NK-92 treated with Interleukin-12 subunit alpha and Interleukin-12 subunit beta, amount 100 ng/mL, for 24 hours (cell line): ENCODE measurements at regions not wholly inside any gene's neighbourhood (a gene's known extent, or its start where the extent isn't known, plus 50 kb on each side); places are given as distances from the start of the nearest gene placed in this dataset.
"Not testable (repeated sequence)": the region's sequence is repeated elsewhere in the genome, so short reads cannot be mapped to it uniquely, and the experiment has no call there.

Experiments
- DNase-seq: peaks from one replicate; lab custom pipeline; 2025; lab: John Stamatoyannopoulos, UW

DNA sequence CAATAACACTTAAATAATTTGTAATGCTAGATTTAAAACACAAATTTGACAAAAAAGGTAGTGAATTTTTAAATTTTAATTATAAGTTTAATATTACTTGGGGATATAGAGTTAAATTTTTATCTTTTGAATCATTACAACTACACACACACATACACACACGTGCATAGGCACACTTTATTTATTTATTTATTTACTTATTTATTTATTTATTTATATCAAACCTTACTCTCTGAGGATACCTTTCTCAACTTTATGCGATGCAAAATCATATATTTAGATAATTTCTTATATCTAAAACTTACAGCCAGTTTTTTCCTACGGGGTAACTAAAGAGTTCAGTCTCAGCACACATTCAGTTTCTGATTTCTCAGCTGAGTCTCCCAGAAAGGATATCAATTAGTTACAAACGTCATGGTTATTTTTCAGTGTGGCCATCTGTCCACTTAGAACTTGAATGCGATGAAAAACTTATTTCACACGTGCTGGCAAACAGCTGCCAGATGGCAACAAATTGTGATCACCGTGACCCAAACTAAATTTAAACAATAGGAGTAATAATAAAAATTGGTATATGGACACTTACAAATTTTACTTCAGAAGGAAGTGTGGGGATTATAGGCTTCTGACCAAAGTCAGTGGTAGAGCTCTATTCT is 683.1 kb upstream of the PRR20A start:
- no peak for DNase-seq

DNA sequence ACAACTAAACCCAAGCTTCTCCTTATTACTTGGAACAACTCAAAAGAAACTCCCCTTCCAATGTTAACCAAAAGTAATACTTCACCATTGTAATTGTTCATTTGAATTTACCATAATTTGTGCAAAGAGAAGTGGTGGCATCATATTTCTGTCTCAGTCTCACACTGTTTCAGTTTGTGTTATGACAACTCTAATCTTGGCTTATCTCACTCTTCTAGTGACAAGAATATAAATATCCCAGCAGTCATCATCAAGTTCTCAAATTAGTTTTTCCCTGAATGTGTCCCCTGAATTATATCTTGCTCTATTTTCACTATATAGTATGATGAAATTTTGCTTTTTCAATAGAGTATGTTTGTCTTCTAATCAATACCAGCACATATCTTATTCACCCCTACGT is 681.4 kb upstream of the PRR20A start:
- DNase-seq: no peak

DNA sequence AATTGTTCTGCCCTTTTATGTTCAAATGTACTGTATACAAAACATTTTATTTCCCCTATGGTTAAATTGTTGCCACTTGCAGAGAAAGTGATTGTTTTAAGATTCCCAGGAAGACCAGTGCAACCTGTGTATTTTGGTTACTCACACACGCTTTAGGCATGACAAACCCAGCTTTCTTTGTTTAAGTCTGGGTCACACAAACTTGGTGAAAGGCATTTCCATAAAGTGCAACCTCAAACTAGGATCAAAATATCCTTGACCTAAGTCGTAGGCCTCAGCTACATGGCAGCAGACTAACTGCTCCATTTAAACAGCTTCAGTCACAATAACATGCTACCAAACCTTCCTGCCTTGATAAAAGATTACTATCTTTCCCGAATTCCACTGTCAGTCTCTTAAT is 639.0 kb upstream of the PRR20A start:
- DNase-seq: no peak

DNA sequence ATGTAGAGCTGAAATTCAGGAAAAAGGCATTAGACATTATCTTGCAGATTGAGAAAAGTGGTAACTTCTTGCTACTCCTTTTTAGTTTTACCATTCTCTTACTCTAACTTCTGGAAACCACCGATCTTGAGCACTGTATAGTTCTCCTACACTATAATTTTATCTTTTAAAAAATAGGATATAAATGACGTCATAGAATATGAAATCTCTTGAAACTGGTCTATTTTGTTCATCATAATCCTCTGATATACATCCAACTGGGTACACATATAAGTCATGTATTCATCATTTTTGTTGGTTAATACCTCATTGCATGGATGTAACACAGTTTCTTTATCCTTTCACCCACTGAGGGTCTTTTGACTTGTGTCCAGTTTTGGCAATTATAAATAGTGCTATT is 629.9 kb upstream of the PRR20A start:
- DNase-seq: no peak

DNA sequence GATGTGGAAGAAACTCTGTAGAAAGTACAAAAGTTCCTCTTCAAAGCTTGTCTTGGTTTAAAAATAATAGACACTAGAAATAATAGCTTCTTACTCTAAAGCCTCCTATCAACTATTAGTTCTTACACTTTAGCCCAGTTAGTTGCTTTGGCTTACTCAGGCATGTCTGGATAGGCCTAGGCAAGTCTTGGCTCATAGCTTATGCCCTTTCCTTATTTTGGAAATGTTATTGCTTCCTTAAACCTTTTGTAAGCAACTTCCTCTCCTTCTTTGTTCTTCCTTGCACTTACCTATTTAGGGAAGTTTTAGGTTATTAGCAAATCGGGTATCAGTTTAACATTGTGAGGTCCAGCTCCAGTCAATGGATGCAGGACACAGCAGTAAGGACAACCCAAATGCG is 628.4 kb upstream of the PRR20A start:
- not testable (repeated sequence) for DNase-seq

DNA sequence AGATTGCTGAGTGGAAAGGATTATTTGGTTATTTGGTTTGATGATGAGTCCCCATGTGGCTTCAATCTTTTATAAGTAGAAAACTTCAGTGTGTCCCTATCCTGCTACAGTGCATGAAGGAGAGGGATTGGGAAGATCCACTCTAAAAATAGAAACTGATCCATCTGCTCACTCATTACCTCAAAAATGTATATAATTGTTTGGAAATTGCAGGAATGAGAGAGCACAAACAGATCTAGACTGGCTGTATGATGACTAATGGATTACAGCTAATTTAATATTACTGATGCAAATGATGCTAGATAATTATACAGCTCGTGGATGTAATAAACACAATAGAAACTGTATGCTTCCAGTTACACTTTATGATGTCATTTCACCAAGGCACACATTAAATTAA is 625.3 kb upstream of the PRR20A start:
- no peak for DNase-seq

DNA sequence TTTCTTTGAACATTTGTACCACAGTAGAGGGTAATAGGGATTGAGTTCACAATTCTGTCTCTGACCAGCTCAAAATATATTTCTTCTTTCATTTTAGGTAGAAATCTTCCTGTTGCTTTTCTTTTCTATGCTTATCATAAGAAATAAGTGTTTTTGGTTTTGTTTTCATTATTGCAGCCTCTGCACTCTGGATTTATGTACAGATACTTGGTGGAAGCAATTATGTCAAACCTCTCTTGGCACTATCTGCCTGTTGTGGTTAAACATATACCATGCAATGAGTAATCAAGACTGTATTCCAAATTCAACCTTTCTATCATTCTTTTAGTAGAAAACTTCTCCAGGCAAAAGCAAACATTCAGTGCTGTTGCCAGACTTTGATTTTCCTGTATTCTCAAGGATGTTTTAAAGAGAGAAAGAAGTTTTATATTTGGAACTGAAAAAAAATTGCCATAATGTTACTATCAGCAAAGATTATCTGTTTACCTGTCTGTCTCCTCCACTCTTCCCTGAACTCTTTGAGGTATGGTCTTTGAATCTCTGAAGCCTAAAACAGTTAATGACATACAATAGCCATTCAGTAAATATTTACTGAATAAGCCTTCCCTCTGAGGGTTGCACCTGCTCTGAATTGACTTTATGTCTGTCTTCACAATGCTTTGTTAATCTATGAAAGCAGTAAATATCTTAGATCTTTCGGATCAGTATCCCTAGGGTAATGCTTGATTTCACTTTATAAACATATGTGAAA is 612.5 kb upstream of the PRR20A start:
- DNase-seq: no peak

DNA sequence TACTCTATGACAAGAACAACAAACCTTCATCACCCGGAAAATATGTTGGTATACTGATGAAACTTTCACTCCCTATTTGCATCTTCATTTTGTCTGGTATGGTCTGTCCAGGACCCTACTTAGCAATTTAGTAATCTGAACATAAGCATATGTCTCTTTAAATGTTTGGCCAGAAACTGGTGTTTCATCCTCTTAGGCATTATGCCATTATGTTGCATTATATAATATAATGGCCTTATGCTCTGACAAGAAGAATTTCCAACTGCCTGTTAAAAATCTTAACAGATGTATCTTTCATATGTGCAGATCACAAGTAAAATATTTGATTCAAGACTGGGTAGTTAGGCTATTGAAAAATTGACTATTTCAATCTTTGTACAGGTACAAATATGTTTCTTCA is 610.6 kb upstream of the PRR20A start:
- DNase-seq: no peak

DNA sequence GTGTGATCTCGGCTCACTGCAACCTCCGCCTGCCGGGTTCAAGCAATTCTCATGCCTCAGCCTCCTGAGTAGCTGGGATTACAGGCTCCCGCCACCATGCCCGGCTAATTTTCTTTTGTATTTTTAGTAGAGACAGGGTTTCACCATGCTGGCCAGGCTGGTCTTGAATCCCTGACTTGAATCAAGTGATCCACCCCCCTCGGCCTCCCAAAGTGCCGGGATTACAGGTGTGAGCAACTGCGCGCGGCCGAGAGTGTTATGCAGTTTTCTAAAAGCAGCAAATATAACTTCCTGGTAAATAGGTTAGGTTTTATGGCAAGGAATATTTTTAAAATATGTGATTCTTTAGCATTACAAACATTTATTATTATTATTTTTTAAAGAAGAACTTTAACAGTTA is 592.8 kb upstream of the PRR20A start:
- DNase-seq: not testable (repeated sequence)

DNA sequence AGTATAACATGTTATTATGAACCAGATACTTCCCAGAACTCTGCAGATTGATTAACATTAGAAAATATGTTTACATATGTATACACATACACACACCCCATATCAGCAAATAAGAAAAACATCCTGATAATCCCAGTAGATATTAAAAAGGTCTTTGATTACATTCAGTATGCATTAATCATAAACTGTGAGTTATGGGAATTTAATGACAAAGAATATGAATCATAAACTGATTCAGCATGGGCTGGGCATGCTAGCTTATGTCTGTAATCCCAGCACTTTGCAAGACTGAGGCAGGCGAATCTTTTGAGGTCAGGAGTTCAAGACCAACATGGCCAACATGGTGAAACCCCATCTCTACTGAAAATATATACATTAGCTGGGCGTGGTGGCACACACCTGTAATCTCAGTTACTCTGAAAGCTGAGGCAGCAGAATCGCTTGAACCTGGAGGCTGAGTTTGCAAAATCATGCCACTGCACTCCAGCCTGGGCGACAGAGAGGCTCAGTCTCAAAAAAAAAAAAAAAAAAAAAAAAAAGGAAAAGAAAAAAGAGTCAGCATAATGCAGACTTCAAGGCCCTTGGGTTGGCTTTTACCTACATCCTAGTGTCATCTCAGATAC is 581.9 kb upstream of the PRR20A start:
- DNase-seq: no peak

DNA sequence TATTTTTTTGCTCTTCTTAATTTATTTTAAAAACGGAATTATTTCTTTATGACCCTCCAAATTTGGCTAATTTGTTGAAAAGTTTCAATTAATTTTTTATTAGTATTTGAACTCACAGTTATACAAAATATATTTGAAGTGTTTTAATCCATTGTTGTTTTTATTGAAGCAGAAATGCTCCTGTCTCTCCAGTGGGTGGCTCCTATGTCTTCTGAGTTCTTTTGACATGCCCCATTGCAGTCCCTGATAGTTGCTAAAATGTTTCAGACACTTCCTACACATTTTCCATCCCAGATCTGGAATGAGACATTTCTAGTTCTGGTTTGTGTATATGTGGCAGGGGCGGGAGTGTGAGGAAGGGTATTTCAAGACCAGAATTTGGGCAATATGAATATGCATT is 579.4 kb upstream of the PRR20A start:
- DNase-seq: no peak

DNA sequence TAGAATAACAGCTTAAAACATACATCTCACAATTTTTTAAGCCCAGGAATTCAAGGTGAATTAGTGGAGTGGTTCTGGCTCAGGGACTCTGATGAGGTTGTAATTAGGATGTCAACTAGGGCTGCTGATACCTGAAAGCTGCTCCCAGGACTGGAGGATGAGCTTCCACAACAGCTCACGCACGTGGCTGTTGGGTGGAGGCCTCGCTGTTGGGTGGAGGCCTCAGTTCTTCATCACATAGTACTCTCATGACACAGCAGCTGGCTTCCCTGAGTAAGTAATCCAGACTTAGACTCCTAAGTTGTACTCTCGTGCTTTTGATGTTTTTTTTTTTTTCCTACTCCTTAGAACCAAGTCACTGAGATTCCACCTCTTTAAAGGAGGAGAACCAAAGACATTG is 577.1 kb upstream of the PRR20A start:
- DNase-seq: no peak

DNA sequence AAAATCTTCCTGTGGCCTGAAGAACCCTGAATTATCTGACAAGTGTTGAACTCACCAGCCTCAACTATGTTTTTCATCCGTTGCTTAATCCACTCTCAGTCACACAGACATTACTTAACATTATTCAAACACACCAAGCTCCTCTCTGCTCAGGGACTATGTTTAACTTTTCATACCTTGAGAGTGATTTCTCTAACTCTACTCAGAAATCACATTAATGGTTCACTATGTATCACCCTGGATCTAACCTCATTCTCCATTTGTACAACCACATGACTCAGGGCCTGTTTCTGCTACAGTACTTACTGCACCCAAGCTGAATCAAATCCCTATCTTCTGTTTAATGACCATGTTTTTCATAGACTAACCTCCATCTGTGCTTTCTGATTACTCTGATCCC is 553.7 kb upstream of the PRR20A start:
- no peak for DNase-seq

DNA sequence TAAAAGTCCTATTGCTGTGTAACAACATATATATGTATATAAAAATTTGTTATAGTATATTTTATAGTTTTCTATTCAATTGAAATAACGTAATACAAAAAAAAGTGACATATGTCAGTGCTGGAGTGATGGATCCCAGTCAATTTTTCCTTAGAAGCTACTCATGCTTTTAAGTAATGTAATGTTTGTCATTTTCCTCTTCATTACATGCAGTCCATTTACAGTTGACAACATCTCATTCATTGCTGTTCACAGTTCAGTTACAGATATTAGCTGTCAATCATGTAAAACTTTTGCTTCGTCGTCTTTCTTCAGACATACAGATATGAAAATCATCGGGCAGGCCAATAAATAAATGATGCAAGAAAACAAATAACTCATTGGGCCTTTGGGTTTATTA is 525.1 kb upstream of the PRR20A start:
- DNase-seq: no peak

DNA sequence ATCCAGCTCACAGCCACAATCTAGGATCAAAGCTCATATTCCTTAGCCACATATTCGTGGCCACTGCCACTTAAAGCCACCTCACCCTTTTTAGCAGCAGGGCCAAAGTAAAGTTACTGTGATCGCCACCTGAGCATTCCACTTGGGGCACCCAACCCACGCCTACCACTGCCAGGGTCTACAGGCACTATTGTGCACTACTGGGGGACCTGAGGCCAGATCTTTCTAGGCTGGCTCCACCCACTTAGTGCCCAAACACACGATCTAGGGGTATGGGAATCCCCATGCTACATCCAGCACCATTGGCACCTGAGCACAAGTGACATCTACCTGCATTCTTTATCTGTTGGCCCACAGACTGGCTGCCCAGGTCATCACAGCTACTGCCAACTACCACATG is 517.9 kb upstream of the PRR20A start:
- no peak for DNase-seq

DNA sequence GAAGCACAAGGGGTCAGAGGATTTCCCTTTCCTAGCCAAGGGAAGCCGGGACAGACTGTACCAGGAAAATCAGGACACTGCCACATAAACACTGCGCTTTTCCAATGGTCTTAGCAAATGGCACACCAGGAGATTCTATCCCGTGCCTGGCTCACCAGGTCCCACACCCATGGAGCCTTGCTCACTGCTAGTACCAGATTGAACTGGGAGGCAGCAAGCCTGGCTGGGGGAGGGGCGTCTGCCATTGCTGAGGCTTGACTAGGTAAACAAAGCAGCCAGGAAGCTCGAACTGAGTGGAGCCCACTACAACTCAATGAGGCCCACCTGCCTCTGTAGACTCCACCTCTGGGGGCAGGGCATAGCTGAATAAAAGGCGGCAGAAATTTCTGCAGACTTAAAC is 511.8 kb upstream of the PRR20A start:
- not testable (repeated sequence) for DNase-seq

DNA sequence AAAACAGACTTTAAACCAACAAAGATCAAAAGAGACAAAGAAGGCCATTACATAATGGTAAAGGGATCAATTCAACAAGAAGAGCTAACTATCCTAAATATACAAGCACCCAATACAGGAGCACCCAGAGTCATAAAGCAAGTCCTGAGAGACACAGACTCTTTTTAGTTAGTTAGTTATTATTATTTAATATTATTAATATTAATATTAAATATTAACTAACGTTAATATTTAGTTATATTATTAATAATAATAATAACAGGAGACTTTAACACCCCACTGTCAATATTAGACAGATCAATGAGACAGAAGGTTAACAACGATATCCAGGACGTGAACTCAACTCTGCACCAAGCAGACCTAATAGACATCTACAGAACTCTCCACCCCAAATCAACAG is 509.7 kb upstream of the PRR20A start:
- DNase-seq: not testable (repeated sequence)

DNA sequence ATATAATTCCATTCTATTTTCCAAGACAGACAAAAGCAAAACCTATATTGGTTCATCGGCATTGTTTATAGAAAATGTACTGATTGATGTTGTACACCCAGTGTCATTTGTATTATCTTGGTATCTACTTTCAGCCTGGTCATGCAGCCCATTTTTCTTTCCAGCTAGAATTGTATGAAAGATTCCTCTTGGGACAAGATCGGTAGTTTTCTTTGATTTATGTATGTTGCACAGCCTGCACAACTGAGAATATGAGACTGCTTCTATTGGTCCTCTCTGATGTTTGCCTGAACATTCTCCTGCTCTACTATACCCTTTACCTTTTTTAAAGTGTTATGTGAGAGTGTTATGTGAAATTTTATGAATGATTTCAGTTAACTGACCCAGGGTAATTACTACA is 487.7 kb upstream of the PRR20A start:
- DNase-seq: no peak

DNA sequence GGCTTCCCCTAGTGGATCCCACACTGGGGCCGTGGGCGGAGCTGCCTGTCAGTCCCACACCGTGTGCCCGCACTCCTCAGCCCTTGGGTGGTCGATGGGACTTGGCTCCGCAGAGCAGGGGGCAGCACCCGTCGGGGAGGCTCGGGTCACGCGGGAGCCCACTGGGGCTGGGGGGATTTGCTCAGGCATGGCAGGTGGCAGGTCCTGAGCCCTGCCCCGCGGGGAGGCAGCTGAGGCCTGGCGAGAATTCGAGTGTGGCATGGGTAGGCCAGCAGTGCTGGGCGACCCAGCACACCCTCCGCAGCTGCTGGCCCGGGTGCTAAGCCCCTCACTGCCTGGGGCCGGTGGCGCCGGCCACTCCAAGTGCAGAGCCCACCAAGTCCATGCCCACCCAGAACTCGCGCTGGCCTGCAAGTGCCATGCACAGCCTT is 481.7 kb upstream of the PRR20A start:
- no peak for DNase-seq

DNA sequence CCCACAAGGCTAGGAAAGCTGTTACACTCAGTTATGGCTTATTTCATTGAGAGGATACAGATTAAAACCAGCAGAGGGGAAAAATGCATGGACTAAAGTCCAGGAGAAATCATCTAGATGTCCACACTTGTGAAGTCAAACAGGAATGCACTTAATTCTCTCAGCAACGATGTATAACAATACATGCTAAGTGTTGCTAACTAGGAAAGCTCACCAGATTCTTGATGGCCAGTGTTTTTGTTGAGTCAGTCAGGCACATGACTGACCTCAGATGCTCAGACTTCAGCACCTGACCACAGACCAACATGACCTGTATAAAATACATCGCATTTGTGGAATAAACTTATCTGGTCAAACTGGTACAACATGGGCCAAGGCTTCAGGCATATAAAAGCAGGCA is 470.2 kb upstream of the PRR20A start:
- DNase-seq: no peak

DNA sequence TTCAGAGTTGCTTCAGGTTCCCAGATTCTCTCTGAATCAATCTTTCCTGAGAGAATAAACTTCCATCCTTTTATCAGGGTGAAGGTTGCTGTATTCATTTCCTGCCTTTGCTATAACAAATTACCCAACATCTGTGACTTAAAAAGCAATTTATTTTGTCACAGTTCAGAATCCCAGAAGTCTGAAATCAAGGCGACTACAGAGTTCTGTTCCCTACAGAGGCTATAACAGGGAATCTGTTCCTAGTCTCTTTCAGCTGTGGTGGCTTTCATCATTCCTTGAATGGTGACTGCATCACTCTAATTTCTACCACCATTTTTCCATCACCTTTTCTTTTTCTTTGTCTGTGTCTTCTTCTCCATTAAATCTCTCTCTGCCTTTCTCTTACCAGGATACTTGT is 459.3 kb upstream of the PRR20A start:
- DNase-seq: no peak

DNA sequence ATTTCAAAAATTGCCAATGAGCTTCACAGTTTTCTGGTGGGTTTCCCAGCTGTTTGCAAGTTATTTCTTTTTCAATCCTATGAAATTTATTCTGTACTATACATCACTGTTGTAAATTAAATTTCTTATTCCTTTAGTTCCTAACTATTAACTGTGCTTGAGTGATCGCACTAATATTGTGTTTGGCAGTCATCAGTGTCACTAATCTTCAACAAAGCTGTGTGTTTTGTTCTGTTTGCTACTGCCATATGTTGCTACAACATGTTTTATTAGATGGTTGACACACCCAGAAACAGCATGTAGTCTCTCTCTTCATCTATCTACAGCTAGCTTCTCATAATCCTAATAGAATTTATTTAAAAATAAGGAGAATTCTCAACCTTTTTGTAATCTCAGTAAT is 453.6 kb upstream of the PRR20A start:
- no peak for DNase-seq

DNA sequence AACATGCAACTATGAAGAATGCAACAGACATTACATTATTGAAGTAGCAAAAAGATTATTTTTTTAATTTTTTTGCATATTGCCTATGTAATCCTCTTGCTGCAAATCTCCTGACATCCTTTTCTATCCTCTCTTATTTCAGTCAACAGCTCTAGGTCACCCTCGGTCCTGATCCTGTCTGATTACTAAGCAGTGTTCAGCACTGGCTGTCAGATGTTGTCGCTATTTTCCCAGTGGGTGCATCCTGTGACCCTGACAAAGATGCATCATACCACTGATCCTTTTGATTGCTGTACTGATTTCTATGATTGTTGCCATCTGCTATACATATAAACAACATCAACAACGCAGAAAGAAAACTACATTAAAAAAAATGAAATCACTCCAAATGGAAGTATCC is 443.7 kb upstream of the PRR20A start:
- DNase-seq: no peak

DNA sequence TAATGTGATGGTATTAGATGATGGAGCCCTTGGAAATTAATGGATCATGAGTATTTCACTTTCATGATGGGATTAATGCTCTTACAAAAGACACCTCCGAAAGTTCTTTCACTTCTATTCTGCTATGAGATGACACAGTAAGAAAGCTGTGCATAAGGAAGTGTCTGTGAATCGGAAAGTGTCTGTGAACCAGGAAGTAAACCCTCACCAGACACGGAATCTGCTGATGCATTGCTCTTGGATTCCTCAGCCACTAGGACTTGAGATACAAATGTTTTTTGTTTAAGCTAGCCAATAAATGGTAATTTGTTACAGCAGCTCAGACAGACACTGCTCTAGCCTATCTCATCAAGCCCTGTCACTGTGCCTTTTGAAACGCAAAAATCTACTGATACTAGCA is 440.4 kb upstream of the PRR20A start:
- DNase-seq: no peak
